Hepatocyte (in vitro differentiated cells): ENCODE measurements at regions not wholly inside any gene's neighbourhood (a gene's known extent, or its start where the extent isn't known, plus 50 kb on each side); places are given as distances from the start of the nearest gene placed in this dataset.

Experiments
- DNase-seq: peaks from one replicate; pipeline ENCODE4 v3.0.0-alpha.2; 2016; ENCODE audit warnings: low spot score
- H2AFZ ChIP-seq: fragments of 200-600 bp; sonication (generic); 2 replicates; pipeline ENCODE4 v1.6.0; 2016; ENCODE audit warnings: antibody characterized with exemption, mild to moderate bottlenecking
- H3K27ac ChIP-seq: fragments of 200-600 bp; sonication (generic); 2 replicates; pipeline ENCODE4 v1.5.1; 2016; ENCODE audit warnings: mild to moderate bottlenecking
- H3K27me3 ChIP-seq: fragments of 200-600 bp; sonication (generic); 2 replicates; pipeline ENCODE4 v1.6.1; 2016
- H3K36me3 ChIP-seq: fragments of 200-600 bp; sonication (generic); replicated peaks from 2 replicates; pipeline ENCODE4 v1.5.1; 2016; ENCODE audit warnings: low read depth; ENCODE audit not compliant: insufficient read depth
- H3K4me1 ChIP-seq: fragments of 200-600 bp; sonication (generic); 2 replicates; pipeline ENCODE4 v1.5.1; 2016; ENCODE audit warnings: mild to moderate bottlenecking, moderate library complexity; ENCODE audit not compliant: insufficient read depth
- H3K4me2 ChIP-seq: fragments of 200-600 bp; sonication (generic); 2 replicates; pipeline ENCODE4 v1.6.0; 2016
- H3K4me3 ChIP-seq: fragments of 200-600 bp; sonication (generic); 2 replicates; pipeline ENCODE4 v1.5.1; 2016; ENCODE audit warnings: mild to moderate bottlenecking
- H3K79me2 ChIP-seq: fragments of 200-600 bp; sonication (generic); 2 replicates; pipeline ENCODE4 v1.6.0; 2017; ENCODE audit warnings: mild to moderate bottlenecking
- H3K9me2 ChIP-seq: fragments of 200-600 bp; sonication (generic); replicated peaks from 2 replicates; pipeline ENCODE4 v1.6.0; 2017; ENCODE audit warnings: mild to moderate bottlenecking; ENCODE audit not compliant: insufficient read depth
- H3K9me3 ChIP-seq: fragments of 200-600 bp; sonication (generic); 2 replicates; pipeline ENCODE4 v1.5.1; 2016; ENCODE audit warnings: low read depth, mild to moderate bottlenecking
- H4K20me1 ChIP-seq: fragments of 200-600 bp; sonication (generic); 2 replicates; pipeline ENCODE4 v1.6.0; 2016; ENCODE audit warnings: mild to moderate bottlenecking; ENCODE audit not compliant: insufficient read depth, poor library complexity, severe bottlenecking
- EZH2 ChIP-seq: fragments of 200-600 bp; sonication (generic); IDR thresholded peaks from 2 replicates; pipeline ENCODE4 v1.6.1; 2016; ENCODE audit warnings: antibody characterized with exemption, mild to moderate bottlenecking, borderline replicate concordance
- EZH2phosphoT487 ChIP-seq: fragments of 200-600 bp; sonication (generic); IDR thresholded peaks from one replicate; pipeline ENCODE4 v1.6.1; 2018; ENCODE audit warnings: antibody characterized with exemption, mild to moderate bottlenecking, low read depth, moderate library complexity; ENCODE audit not compliant: unreplicated experiment, severe bottlenecking
- WGBS: methylation state at CpG from one replicate; pipeline ENCODE4 v1.1.6; 2016; ENCODE audit warnings: low lambda C conversion rate; ENCODE audit errors: missing lambda C conversion rate; 5-methylcytosine and 5-hydroxymethylcytosine counted together
- TF ChIP-seq, protein P1 (sequence below): fragments of 200-600 bp; sonication (generic); IDR thresholded peaks from 2 replicates; pipeline ENCODE4 v1.5.1; 2016; ENCODE audit warnings: antibody characterized with exemption, mild to moderate bottlenecking; ENCODE audit not compliant: poor library complexity

DNA sequence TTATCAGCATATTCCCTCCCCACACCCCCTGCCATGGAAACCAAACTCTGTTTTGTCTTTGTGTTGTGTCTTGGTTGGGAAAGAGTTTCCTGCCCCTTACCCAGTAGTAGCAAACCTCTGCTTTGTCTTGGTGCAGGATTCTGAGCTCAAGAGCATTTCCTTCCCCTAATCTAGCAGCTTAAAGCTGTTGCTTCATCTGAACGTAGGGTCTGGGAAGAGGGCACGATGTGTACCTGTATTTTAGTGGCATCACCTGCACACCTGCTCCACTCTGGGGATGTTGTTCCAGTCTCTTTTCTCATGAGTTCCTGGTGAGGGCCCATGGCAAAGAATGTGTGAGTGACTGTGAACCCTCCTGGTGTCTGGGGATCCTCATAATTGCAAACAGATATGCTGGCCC, 164.7 kb downstream of the SCP2D1 start:
- 73% methylated on average over 2 of the region's 2 CpGs for WGBS
- no peak overlapping the region for H3K4me3 ChIP-seq
- no peaks in the 10 kb centered on the region for H3K9me2 ChIP-seq
- no peaks in the 10 kb centered on the region for H3K4me1 ChIP-seq
- TF ChIP-seq EZH2phosphoT487 (no peak), EZH2 (no peak)
- TF ChIP-seq, protein P1, sequence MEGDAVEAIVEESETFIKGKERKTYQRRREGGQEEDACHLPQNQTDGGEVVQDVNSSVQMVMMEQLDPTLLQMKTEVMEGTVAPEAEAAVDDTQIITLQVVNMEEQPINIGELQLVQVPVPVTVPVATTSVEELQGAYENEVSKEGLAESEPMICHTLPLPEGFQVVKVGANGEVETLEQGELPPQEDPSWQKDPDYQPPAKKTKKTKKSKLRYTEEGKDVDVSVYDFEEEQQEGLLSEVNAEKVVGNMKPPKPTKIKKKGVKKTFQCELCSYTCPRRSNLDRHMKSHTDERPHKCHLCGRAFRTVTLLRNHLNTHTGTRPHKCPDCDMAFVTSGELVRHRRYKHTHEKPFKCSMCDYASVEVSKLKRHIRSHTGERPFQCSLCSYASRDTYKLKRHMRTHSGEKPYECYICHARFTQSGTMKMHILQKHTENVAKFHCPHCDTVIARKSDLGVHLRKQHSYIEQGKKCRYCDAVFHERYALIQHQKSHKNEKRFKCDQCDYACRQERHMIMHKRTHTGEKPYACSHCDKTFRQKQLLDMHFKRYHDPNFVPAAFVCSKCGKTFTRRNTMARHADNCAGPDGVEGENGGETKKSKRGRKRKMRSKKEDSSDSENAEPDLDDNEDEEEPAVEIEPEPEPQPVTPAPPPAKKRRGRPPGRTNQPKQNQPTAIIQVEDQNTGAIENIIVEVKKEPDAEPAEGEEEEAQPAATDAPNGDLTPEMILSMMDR: no peak
- no peak overlapping the region for H3K27ac ChIP-seq
- H2AFZ ChIP-seq: no peak overlapping the region
- no peak overlapping the region for H3K4me2 ChIP-seq
- no peaks in the 10 kb centered on the region for H4K20me1 ChIP-seq
- H3K36me3 ChIP-seq: no peaks in the 10 kb centered on the region
- DNase-seq: no peak
- no peaks in the 10 kb centered on the region for H3K9me3 ChIP-seq
- no peaks in the 10 kb centered on the region for H3K27me3 ChIP-seq
- H3K79me2 ChIP-seq: no peaks in the 10 kb centered on the region

DNA sequence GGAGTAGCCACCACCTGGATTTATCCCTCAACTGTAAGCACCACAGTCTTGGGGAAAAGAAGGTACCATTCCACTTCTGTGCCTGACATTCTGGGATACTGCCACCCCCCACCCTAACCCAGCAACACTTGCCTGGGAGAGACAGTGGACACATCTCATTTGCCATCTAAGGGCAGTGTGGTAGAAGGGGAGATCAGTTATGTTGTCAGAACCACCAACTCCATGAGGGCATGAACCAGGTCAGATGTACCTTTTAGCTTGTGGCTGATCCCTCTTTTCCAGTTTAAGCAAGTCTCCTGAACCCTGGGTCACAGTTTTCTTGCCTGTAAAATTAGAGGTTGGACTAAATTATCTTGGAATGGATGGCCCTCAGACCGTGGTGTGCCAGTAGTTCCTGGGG, 165.5 kb downstream of the SCP2D1 start:
- Histone ChIP-seq H3K9me2 (no peaks in the 10 kb centered on the region), H3K27me3 (no peaks in the 10 kb centered on the region), H3K27ac (no peak overlapping the region), H3K9me3 (no peaks in the 10 kb centered on the region), H2AFZ (no peak overlapping the region), H3K4me2 (no peak overlapping the region), H3K4me3 (no peak overlapping the region), H3K36me3 (no peaks in the 10 kb centered on the region), H3K79me2 (no peaks in the 10 kb centered on the region), H4K20me1 (no peaks in the 10 kb centered on the region), H3K4me1 (no peaks in the 10 kb centered on the region)
- no peak for DNase-seq
- no peak for TF ChIP-seq EZH2
- 71% methylated on average over 1 of the region's 1 CpG for WGBS

DNA sequence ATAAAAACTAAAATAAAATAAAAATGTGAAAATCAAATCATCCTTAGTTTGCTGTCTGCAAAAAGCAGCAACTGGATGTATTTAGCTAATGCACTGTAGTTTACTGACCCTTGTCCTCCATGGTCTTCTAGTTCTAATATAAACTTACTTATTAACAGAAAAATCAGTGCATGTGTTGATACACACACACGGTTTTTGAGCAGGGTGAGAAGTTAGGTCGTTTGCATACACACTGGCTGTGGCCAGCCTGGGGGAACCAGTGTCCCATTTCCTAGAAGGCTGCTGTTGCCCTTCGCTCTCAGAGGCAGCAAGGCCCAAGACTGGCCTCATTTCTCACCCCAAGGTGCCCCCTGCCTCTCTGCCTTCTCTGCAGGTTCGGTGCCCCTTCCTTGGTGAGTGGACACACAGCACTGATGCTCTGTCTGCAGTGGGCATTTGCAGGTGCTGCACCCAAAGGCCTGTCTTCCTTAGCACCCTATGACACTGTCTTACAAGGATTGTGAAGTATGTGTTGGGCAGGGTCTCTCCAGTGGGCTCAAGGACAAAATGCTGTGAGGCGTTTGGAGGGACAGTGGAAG, 168.5 kb downstream of the SCP2D1 start:
- H3K4me1 ChIP-seq: no peaks in the 10 kb centered on the region
- H3K79me2 ChIP-seq: no peaks in the 10 kb centered on the region
- H3K9me3 ChIP-seq: no peaks in the 10 kb centered on the region
- H2AFZ ChIP-seq: no peak overlapping the region
- no peak overlapping the region for H3K4me3 ChIP-seq
- TF ChIP-seq, protein P1: no peak
- TF ChIP-seq EZH2phosphoT487: no peak
- no peak for TF ChIP-seq EZH2
- no peak overlapping the region for H3K27ac ChIP-seq
- H3K36me3 ChIP-seq: no peaks in the 10 kb centered on the region
- H3K9me2 ChIP-seq: no peaks in the 10 kb centered on the region
- no peaks in the 10 kb centered on the region for H4K20me1 ChIP-seq
- H3K4me2 ChIP-seq: no peak overlapping the region
- no peak for DNase-seq
- no peaks in the 10 kb centered on the region for H3K27me3 ChIP-seq
- WGBS: 68% methylated on average over 5 of the region's 5 CpGs

DNA sequence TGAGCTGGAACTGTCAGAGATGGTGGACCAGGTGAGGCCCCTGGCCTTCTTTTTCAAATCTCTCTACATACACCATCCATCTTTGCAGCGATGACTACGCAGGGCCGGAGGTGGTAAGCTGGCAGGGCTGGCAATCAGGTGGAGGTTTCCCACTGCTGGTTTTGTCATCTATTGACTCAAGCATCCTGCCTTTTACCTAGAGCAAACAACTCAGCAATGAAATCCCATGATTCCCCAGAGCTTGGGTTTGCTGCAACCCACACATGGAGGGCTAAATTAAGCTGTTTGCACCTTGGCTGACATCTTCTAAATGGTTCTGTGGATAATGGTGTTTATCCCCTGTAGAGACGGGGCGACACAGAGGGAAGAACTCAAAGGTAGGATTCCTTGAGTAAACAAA, 170.2 kb downstream of the SCP2D1 start:
- H3K27ac ChIP-seq: no peak overlapping the region
- no peak overlapping the region for H2AFZ ChIP-seq
- WGBS: 66% methylated on average over 5 of the region's 5 CpGs
- H3K4me3 ChIP-seq: no peak overlapping the region
- no peak for DNase-seq
- H3K27me3 ChIP-seq: no peaks in the 10 kb centered on the region
- no peak for TF ChIP-seq EZH2phosphoT487
- TF ChIP-seq EZH2: no peak
- TF ChIP-seq, protein P1: no peak
- no peaks in the 10 kb centered on the region for H3K4me1 ChIP-seq
- no peaks in the 10 kb centered on the region for H3K9me2 ChIP-seq
- H3K4me2 ChIP-seq: no peak overlapping the region
- H3K9me3 ChIP-seq: no peaks in the 10 kb centered on the region
- H3K79me2 ChIP-seq: no peaks in the 10 kb centered on the region
- H4K20me1 ChIP-seq: no peaks in the 10 kb centered on the region
- no peaks in the 10 kb centered on the region for H3K36me3 ChIP-seq
